IMR-90 (cell line): ENCODE measurements at regions not wholly inside any gene's neighbourhood (a gene's known extent, or its start where the extent isn't known, plus 50 kb on each side); places are given as distances from the start of the nearest gene placed in this dataset.

Source experiments
- ATAC-seq: fragments of 200-7000 bp; cut with Tn5 transposase; 2 replicates; pipeline ENCODE4 v1.9.1; 2020; ENCODE audit warnings: low read depth, mild to moderate bottlenecking, moderate library complexity
- BruUV-seq: library from RNA; stranded (reverse); fragments of 400-500 nt; replicated peaks from 2 replicates; lab custom pipeline; 2021; lab: Mats Ljungman, UMichigan
- CTCF ChIA-PET: fragments of 300-600 bp; formaldehyde crosslinking; extraction: SDS; loops from one replicate; lab custom pipeline; 2021; ENCODE audit warnings: antibody characterized with exemption; lab: Yijun Ruan, JAX
- POLR2A ChIA-PET: fragments of 300-600 bp; sonication (Branson Sonifier 250); formaldehyde crosslinking; loops from one replicate; lab custom pipeline; 2022; ENCODE audit warnings: antibody characterized with exemption; ENCODE audit not compliant: unreplicated experiment; lab: Charles Lee
- DNase-seq: peaks from one replicate; pipeline ENCODE4 v3.0.0; 2013
- H2AFZ ChIP-seq: replicated peaks from 2 replicates; pipeline ENCODE3; 2013; ENCODE audit warnings: low read length, mild to moderate bottlenecking; ENCODE audit not compliant: poor library complexity
- H2AK5ac ChIP-seq: 2 replicates; pipeline ENCODE4 v1.6.1; 2013; ENCODE audit warnings: low read depth, low read length, inconsistent platforms
- H2AK9ac ChIP-seq: replicated peaks from 2 replicates; pipeline ENCODE3; 2013; ENCODE audit warnings: mild to moderate bottlenecking, low read depth, low read length, moderate library complexity; ENCODE audit not compliant: poor library complexity
- H2BK120ac ChIP-seq: 2 replicates; pipeline ENCODE4 v1.6.1; 2013; ENCODE audit warnings: low read depth, low read length, inconsistent platforms
- H2BK15ac ChIP-seq: 3 replicates; pipeline ENCODE4 v1.6.1; 2013; ENCODE audit warnings: low read depth, low read length, inconsistent platforms
- H2BK20ac ChIP-seq: 2 replicates; pipeline ENCODE4 v1.6.1; 2013; ENCODE audit warnings: low read depth, mild to moderate bottlenecking, inconsistent platforms, low read length, moderate library complexity
- H2BK5ac ChIP-seq: 2 replicates; pipeline ENCODE4 v1.6.1; 2013; ENCODE audit warnings: mild to moderate bottlenecking, low read depth, low read length, inconsistent platforms; ENCODE audit not compliant: poor library complexity, severe bottlenecking
- H3K14ac ChIP-seq: replicated peaks from 2 replicates; pipeline ENCODE4 v1.6.1; 2013; ENCODE audit warnings: low read depth, low read length, inconsistent platforms
- H3K18ac ChIP-seq: 2 replicates; pipeline ENCODE4 v1.6.1; 2013; ENCODE audit warnings: low read depth, low read length, control low read depth
- H3K23ac ChIP-seq: 2 replicates; pipeline ENCODE4 v1.6.1; 2013; ENCODE audit warnings: low read depth, low read length, inconsistent platforms
- H3K27ac ChIP-seq: 2 replicates; pipeline ENCODE4 v1.5.1; 2013; ENCODE audit warnings: mild to moderate bottlenecking, control low read depth, low read length; ENCODE audit not compliant: insufficient read depth
- H3K27me3 ChIP-seq: 2 replicates; pipeline ENCODE4 v1.6.1; 2013; ENCODE audit warnings: low read length; ENCODE audit not compliant: control insufficient read depth, insufficient read depth
- H3K36me3 ChIP-seq: 2 replicates; pipeline ENCODE4 v1.6.1; 2013; ENCODE audit warnings: low read length, mixed read lengths; ENCODE audit not compliant: control insufficient read depth, insufficient read depth
- H3K4ac ChIP-seq: 2 replicates; pipeline ENCODE4 v1.6.1; 2013; ENCODE audit warnings: low read depth, low read length, inconsistent platforms
- H3K4me1 ChIP-seq: 2 replicates; pipeline ENCODE4 v1.6.1; 2013; ENCODE audit warnings: low read length, mixed read lengths; ENCODE audit not compliant: control insufficient read depth, insufficient read depth
- H3K4me2 ChIP-seq: 2 replicates; pipeline ENCODE4 v1.6.1; 2013; ENCODE audit warnings: low read depth, mild to moderate bottlenecking, control low read depth, low read length, moderate library complexity
- H3K4me3 ChIP-seq: 2 replicates; pipeline ENCODE4 v1.5.1; 2013; ENCODE audit warnings: low read depth, mild to moderate bottlenecking, control low read depth, low read length, moderate library complexity; ENCODE audit not compliant: insufficient read depth
- H3K56ac ChIP-seq: 2 replicates; pipeline ENCODE4 v1.6.1; 2013; ENCODE audit warnings: low read length, inconsistent platforms; ENCODE audit not compliant: insufficient read depth; ENCODE audit errors: extremely low read depth
- H3K79me1 ChIP-seq, 2 experiments: 2 replicates each; pipeline ENCODE4 v1.6.1; 2013; ENCODE audit warnings: low read length in 2 of 2, inconsistent platforms in 1 of 2, low read depth in 1 of 2
- H3K9ac ChIP-seq: 2 replicates; pipeline ENCODE4 v1.6.1; 2013; ENCODE audit warnings: low read depth, low read length, control low read depth
- H3K9me1 ChIP-seq: 2 replicates; pipeline ENCODE4 v1.6.1; 2013; ENCODE audit warnings: low read length, inconsistent platforms; ENCODE audit not compliant: insufficient read depth
- H3K9me3 ChIP-seq: 2 replicates; pipeline ENCODE4 v1.6.1; 2013; ENCODE audit warnings: low read length; ENCODE audit not compliant: control insufficient read depth, insufficient read depth
- H4K20me1 ChIP-seq: 2 replicates; pipeline ENCODE4 v1.6.1; 2013; ENCODE audit warnings: low read length, inconsistent platforms; ENCODE audit not compliant: insufficient read depth
- H4K5ac ChIP-seq: 2 replicates; pipeline ENCODE4 v1.6.1; 2013; ENCODE audit warnings: mild to moderate bottlenecking, low read depth, low read length, control low read depth
- H4K8ac ChIP-seq, 2 experiments: 2 replicates each; pipeline ENCODE4 v1.6.1; 2013; ENCODE audit warnings: low read depth in 2 of 2, low read length in 2 of 2, control low read depth in 1 of 2, inconsistent platforms in 1 of 2
- H4K91ac ChIP-seq: 2 replicates; pipeline ENCODE4 v1.6.1; 2013; ENCODE audit warnings: low read depth, low read length, inconsistent platforms; ENCODE audit not compliant: insufficient read depth
- BHLHE40 ChIP-seq: fragments of 150-350 bp; IDR thresholded peaks from 2 replicates; pipeline ENCODE4 v1.6.1; 2016; ENCODE audit warnings: mild to moderate bottlenecking, low read depth, low read length
- CEBPB ChIP-seq: IDR thresholded peaks from 2 replicates; pipeline ENCODE4 v1.6.1; 2012; ENCODE audit warnings: low read depth, low read length, improper control_type of control experiment
- CHD1 ChIP-seq: IDR thresholded peaks from 2 replicates; pipeline ENCODE4 v1.6.1; 2012; ENCODE audit warnings: low read depth, low read length, improper control_type of control experiment
- CTCF ChIP-seq: conservative IDR thresholded peaks from 2 replicates; pipeline ENCODE4 v1.5.1; 2012; ENCODE audit warnings: mild to moderate bottlenecking, low read depth, low read length, improper control_type of control experiment
- ELK1 ChIP-seq: fragments of 150-350 bp; IDR thresholded peaks from 2 replicates; pipeline ENCODE4 v1.6.1; 2016; ENCODE audit warnings: low read depth, mild to moderate bottlenecking, low read length, moderate library complexity, borderline replicate concordance
- FOS ChIP-seq: fragments of 150-350 bp; IDR thresholded peaks from 2 replicates; pipeline ENCODE4 v1.6.1; 2016; ENCODE audit warnings: low read depth, low read length
- MAFK ChIP-seq: IDR thresholded peaks from 2 replicates; pipeline ENCODE4 v1.6.1; 2012; ENCODE audit warnings: low read depth, low read length, improper control_type of control experiment
- MAZ ChIP-seq: IDR thresholded peaks from 2 replicates; pipeline ENCODE4 v1.6.1; 2012; ENCODE audit warnings: low read depth, mild to moderate bottlenecking, low read length, improper control_type of control experiment, moderate library complexity, borderline replicate concordance
- MXI1 ChIP-seq: IDR thresholded peaks from 2 replicates; pipeline ENCODE4 v1.6.1; 2012; ENCODE audit warnings: low read depth, mild to moderate bottlenecking, low read length, moderate library complexity, borderline replicate concordance
- NFE2L2 ChIP-seq: fragments of 150-350 bp; IDR thresholded peaks from 2 replicates; pipeline ENCODE4 v1.6.1; 2016; ENCODE audit warnings: low read depth, mild to moderate bottlenecking, low read length
- POLR2A ChIP-seq: IDR thresholded peaks from 2 replicates; pipeline ENCODE4 v1.6.1; 2012; ENCODE audit warnings: mild to moderate bottlenecking, low read depth, low read length
- RAD21 ChIP-seq: IDR thresholded peaks from 2 replicates; pipeline ENCODE4 v1.6.1; 2012; ENCODE audit warnings: low read length, improper control_type of control experiment
- RCOR1 ChIP-seq: IDR thresholded peaks from 2 replicates; pipeline ENCODE4 v1.6.1; 2012; ENCODE audit warnings: mild to moderate bottlenecking, low read length, improper control_type of control experiment; ENCODE audit not compliant: insufficient replicate concordance
- RFX5 ChIP-seq: IDR thresholded peaks from 2 replicates; pipeline ENCODE4 v1.8.0; 2012; ENCODE audit warnings: low read depth, mild to moderate bottlenecking, low read length, moderate library complexity
- SMC3 ChIP-seq: fragments of 150-350 bp; IDR thresholded peaks from 2 replicates; pipeline ENCODE4 v1.6.1; 2016; ENCODE audit warnings: low read depth, mild to moderate bottlenecking, antibody characterized with exemption, low read length, moderate library complexity
- USF2 ChIP-seq: fragments of 150-350 bp; IDR thresholded peaks from 2 replicates; pipeline ENCODE4 v1.6.1; 2017; ENCODE audit warnings: mild to moderate bottlenecking, antibody characterized with exemption, low read length, low read depth
- WGBS, 2 experiments: methylation state at CpG; one replicate each; pipeline versions ENCODE4 v1.1.5 to v1.1.7; 2013; ENCODE audit warnings: missing lambda C conversion rate in 2 of 2; ENCODE audit not compliant: insufficient read length in 1 of 2; ENCODE audit errors: extremely low coverage in 2 of 2; 5-methylcytosine and 5-hydroxymethylcytosine counted together
- dilution Hi-C: fragments of 300-500 bp; cut with HindIII; formaldehyde crosslinking; loops from one replicate; pipeline ENCODE4 v1.14.3; 2018; ENCODE audit warnings: low sequenced_read_pairs; ENCODE audit not compliant: unreplicated experiment
- in situ Hi-C: fragments of 300-500 bp; cut with MboI; formaldehyde crosslinking; loops from 3 replicates; pipeline ENCODE4 v1.14.3; 2019; ENCODE audit warnings: low sequenced_read_pairs, inconsistent platforms, mixed read lengths
- intact Hi-C: fragments of 100-400 bp; cut with micrococcal nuclease; formaldehyde crosslinking; loops from 2 replicates; pipeline ENCODE4 v1.10.0; 2022

GRCh38 chr3:107271787-107272387 lies 105.4 kb upstream of the CCDC54 start:
- H3K27ac ChIP-seq = no peak overlapping the region
- no peak overlapping the region for H2AFZ ChIP-seq
- BruUV-seq = no TSS peak
- no peak overlapping the region for H3K4ac ChIP-seq
- no peak overlapping the region for H2AK5ac ChIP-seq
- dilution Hi-C loops (no loop called here), intact Hi-C loops (loop anchor here (1.0 to 2.0 kb wide), 3 partner anchors 149 to 251 kb away; partner anchors contain the start of gene BBX), in situ Hi-C loops (loop anchor here (5.0 kb wide), 1 partner anchor 160 kb away; no protein-coding TSS in a partner anchor)
- no peak overlapping the region for H3K18ac ChIP-seq
- peak; percentile 61 for DNase-seq
- H2BK5ac ChIP-seq = no peak overlapping the region
- no peak overlapping the region for H2BK15ac ChIP-seq
- H3K9ac ChIP-seq = no peak overlapping the region
- H3K79me1 ChIP-seq = no peaks in the 10 kb centered on the region
- ChIA-PET CTCF (interaction anchor here (0.6 to 3.8 kb wide), 22 partner anchors 9 to 854 kb away, joined by 3 to 56 read pairs (median 4); no protein-coding TSS in a partner anchor), POLR2A (no interaction called here)
- H3K23ac ChIP-seq = no peak overlapping the region
- ATAC-seq = peak; percentile 83
- no peaks in the 10 kb centered on the region for H3K4me1 ChIP-seq
- no peaks in the 10 kb centered on the region for H3K9me3 ChIP-seq
- H2BK20ac ChIP-seq = no peak overlapping the region
- no peak overlapping the region for H2BK120ac ChIP-seq
- no peak overlapping the region for H4K5ac ChIP-seq
- WGBS, 2 experiments = no CpG with 5 or more reads among the region's 3 CpGs
- H3K14ac ChIP-seq = no peak overlapping the region
- no peaks in the 10 kb centered on the region for H3K27me3 ChIP-seq
- no peaks in the 10 kb centered on the region for H3K36me3 ChIP-seq
- H2AK9ac ChIP-seq = no peak overlapping the region
- no peak overlapping the region for H4K91ac ChIP-seq
- no peaks in the 10 kb centered on the region for H4K20me1 ChIP-seq
- peak; percentile 86 for TF ChIP-seq SMC3
- no peak for TF ChIP-seq USF2
- no peak for TF ChIP-seq CHD1
- TF ChIP-seq POLR2A = no peak
- TF ChIP-seq RAD21 = peak; percentile 84
- peak; percentile 78 for TF ChIP-seq CTCF
- no peak for TF ChIP-seq RCOR1
- TF ChIP-seq ELK1 = no peak
- TF ChIP-seq NFE2L2 = no peak
- TF ChIP-seq CEBPB = no peak
- no peak for TF ChIP-seq MAFK
- no peak for TF ChIP-seq MXI1
- TF ChIP-seq MAZ = no peak
- no peak for TF ChIP-seq FOS
- TF ChIP-seq RFX5 = no peak
- no peak for TF ChIP-seq BHLHE40
- no peak overlapping the region for H3K56ac ChIP-seq
- no peak overlapping the region for H4K8ac ChIP-seq
- no peak overlapping the region for H3K4me3 ChIP-seq
- H3K4me2 ChIP-seq = no peak overlapping the region
- no peaks in the 10 kb centered on the region; the same call in 1 of the 2 replicates for H3K9me1 ChIP-seq
